Skeletal muscle satellite cell (primary cell): ENCODE measurements at regions not wholly inside any gene's neighbourhood (a gene's known extent, or its start where the extent isn't known, plus 50 kb on each side); places are given as distances from the start of the nearest gene placed in this dataset.

Experiments used
- H3K27me3 ChIP-seq: 2 replicates; pipeline ENCODE4 v1.7.0; 2013; ENCODE audit warnings: low read length; ENCODE audit not compliant: control insufficient read depth, insufficient read depth
- H3K36me3 ChIP-seq: 2 replicates; pipeline ENCODE4 v1.7.0; 2013; ENCODE audit warnings: mild to moderate bottlenecking, control low read depth, low read length; ENCODE audit not compliant: insufficient read depth
- H3K4me1 ChIP-seq: 2 replicates; pipeline ENCODE4 v1.7.0; 2013; ENCODE audit warnings: low read length; ENCODE audit not compliant: control insufficient read depth, insufficient read depth
- H3K4me2 ChIP-seq: 2 replicates; pipeline ENCODE4 v1.7.0; 2013; ENCODE audit warnings: mild to moderate bottlenecking, low read length
- H3K4me3 ChIP-seq: 2 replicates; pipeline ENCODE4 v1.7.0; 2013; ENCODE audit warnings: low read length
- H3K9ac ChIP-seq: 2 replicates; pipeline ENCODE4 v1.7.0; 2013; ENCODE audit warnings: mild to moderate bottlenecking, low read depth, low read length, moderate library complexity
- H3K9me3 ChIP-seq: replicated peaks from 2 replicates; pipeline ENCODE4 v1.7.0; 2013; ENCODE audit warnings: mild to moderate bottlenecking, control low read depth, low read length

DNA sequence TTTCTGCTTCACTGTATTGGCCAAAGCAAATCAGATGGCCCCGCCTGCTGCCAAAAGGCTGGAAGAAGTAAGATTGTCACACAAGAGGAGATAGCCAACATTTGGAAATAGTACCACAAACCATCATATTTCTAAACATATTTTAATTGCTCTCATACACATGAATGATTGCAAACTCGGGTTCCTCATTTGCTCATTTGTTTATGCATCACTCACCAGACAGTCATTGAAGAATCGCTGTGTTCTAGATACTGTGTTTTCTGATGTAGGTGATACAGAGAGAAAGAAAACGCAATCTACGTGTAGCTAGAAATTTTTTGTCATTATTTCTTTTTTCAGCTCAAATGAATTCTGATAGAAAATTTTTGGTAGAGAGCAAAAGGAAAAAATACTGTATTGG is 1103.4 kb downstream of the TSN start:
- H3K4me2 ChIP-seq, result no peak overlapping the region
- H3K9me3 ChIP-seq, result peaks cover 4% of the 10 kb centered on the region
- no peaks in the 10 kb centered on the region for H3K27me3 ChIP-seq
- H3K4me1 ChIP-seq, result no peaks in the 10 kb centered on the region
- H3K36me3 ChIP-seq, result no peaks in the 10 kb centered on the region
- no peak overlapping the region for H3K9ac ChIP-seq
- no peak overlapping the region for H3K4me3 ChIP-seq

DNA sequence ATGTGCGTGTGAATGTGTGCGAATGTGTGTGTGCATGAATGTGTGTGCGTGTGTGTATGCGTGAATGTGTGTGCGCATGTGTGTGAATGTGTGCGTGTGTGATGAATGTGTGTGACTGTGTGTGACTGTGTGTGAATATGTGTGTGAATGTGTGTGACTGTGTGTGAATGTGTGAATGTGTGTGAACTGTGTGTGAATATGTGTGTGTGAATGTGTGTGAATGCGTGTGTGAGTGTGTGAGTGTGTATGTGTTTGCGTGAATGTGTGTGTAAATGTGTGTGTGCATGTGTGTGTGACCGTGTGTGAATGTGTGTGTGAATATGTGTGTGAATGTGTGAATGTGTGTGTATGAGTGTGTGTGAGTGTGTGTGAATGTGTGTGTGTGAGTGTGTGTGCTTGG is 1103.8 kb downstream of the TSN start:
- H3K9ac ChIP-seq, result no peak overlapping the region
- no peaks in the 10 kb centered on the region for H3K4me1 ChIP-seq
- H3K9me3 ChIP-seq, result peaks cover 4% of the 10 kb centered on the region
- H3K36me3 ChIP-seq, result no peaks in the 10 kb centered on the region
- no peak overlapping the region for H3K4me3 ChIP-seq
- no peak overlapping the region for H3K4me2 ChIP-seq
- no peaks in the 10 kb centered on the region for H3K27me3 ChIP-seq

DNA sequence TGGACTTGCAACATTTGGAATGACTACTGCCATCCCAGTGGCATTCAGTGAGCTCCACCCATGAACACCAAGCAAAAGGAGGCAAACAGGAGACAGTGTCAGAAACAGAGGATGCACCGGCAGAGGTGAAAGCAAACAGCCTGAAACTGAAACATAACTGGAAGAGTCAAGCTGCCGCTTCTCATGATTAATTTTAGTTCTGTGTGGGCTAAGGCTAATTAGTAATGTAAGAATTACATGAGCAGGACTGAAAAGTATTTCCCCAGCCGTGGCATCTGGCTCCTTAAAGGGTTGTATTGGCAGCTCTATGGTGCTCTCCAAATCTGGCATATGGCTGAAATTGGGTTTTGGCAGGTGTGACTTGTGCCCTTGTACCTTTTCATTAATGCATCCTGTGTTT is 1108.1 kb downstream of the TSN start:
- Histone ChIP-seq H3K36me3 (no peaks in the 10 kb centered on the region), H3K9ac (no peak overlapping the region), H3K4me1 (no peaks in the 10 kb centered on the region), H3K4me3 (no peak overlapping the region), H3K4me2 (no peak overlapping the region), H3K27me3 (no peaks in the 10 kb centered on the region), H3K9me3 (peaks cover 8% of the 10 kb centered on the region)

- Histone ChIP-seq H3K4me1 (no peaks in the 10 kb centered on the region), H3K4me2 (no peak overlapping the region), H3K27me3 (no peaks in the 10 kb centered on the region), H3K36me3 (no peaks in the 10 kb centered on the region), H3K4me3 (no peak overlapping the region), H3K9me3 (peaks cover 5% of the 10 kb centered on the region), H3K9ac (no peak overlapping the region)
Measured at GRCh38 chr2:122864728-122865127, 1109.3 kb downstream of the TSN start.

DNA sequence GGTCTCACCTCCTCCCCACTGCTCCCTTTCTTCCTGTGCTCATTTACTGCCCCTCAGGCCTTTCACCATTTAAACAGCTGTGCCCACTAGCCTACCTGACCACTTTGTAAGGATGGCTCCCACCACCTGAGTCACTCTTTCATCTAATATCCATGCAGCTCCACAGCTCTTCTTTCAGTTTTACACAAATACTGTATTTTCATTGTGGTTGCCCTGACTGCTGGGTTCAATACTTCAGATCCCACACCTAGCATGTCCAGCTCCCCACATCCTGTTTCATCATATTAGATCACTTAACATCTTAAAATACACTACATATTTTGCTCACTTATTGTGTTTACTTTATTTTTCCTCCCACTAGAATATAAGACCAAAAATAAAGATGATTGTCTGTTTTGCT is 1110.6 kb downstream of the TSN start:
- H3K9ac ChIP-seq, result no peak overlapping the region
- H3K9me3 ChIP-seq, result peaks cover 3% of the 10 kb centered on the region
- no peak overlapping the region for H3K4me3 ChIP-seq
- no peaks in the 10 kb centered on the region for H3K4me1 ChIP-seq
- H3K4me2 ChIP-seq, result no peak overlapping the region
- no peaks in the 10 kb centered on the region for H3K36me3 ChIP-seq
- no peaks in the 10 kb centered on the region for H3K27me3 ChIP-seq

GRCh38 chr2:122867941-122868340 is 1112.5 kb downstream of the TSN start:
- Histone ChIP-seq H3K27me3 (no peaks in the 10 kb centered on the region), H3K36me3 (no peaks in the 10 kb centered on the region), H3K4me3 (no peak overlapping the region), H3K9ac (no peak overlapping the region), H3K4me2 (no peak overlapping the region), H3K9me3 (peaks cover 3% of the 10 kb centered on the region), H3K4me1 (no peaks in the 10 kb centered on the region)

GRCh38 chr2:122868646-122869275 is 1113.3 kb downstream of the TSN start:
- Histone ChIP-seq H3K4me3 (no peak overlapping the region), H3K4me1 (no peaks in the 10 kb centered on the region), H3K4me2 (no peak overlapping the region), H3K36me3 (no peaks in the 10 kb centered on the region), H3K27me3 (no peaks in the 10 kb centered on the region), H3K9me3 (peaks cover 3% of the 10 kb centered on the region), H3K9ac (no peak overlapping the region)

DNA sequence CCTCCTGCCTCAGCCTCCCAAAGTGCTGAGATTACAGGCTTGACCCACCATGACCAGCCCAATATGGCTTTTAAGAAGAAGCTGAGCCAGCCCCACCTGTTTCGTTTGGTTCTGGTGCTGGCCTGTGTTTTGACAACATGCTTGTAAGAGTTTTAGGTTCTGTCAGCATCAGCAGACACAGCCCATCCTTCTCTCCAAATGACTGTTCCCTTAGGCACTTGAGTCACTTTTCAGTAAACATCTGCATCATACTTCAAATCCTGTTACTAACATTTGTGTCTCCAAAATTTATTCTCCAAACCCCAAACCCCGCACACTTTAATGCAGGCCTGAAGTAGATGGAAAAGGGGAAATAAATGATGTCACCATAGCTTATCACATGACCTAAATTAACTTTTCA is 1118.5 kb downstream of the TSN start:
- Histone ChIP-seq H3K4me3 (no peak overlapping the region), H3K4me2 (no peak overlapping the region), H3K9ac (no peak overlapping the region), H3K9me3 (no peaks in the 10 kb centered on the region), H3K4me1 (no peaks in the 10 kb centered on the region), H3K36me3 (no peaks in the 10 kb centered on the region), H3K27me3 (no peaks in the 10 kb centered on the region)

GRCh38 chr2:122875091-122875865 is 1119.8 kb downstream of the TSN start:
- H3K4me1 ChIP-seq, result no peaks in the 10 kb centered on the region
- H3K4me3 ChIP-seq, result no peak overlapping the region
- no peaks in the 10 kb centered on the region for H3K27me3 ChIP-seq
- H3K9me3 ChIP-seq, result no peaks in the 10 kb centered on the region
- no peaks in the 10 kb centered on the region for H3K36me3 ChIP-seq
- H3K4me2 ChIP-seq, result no peak overlapping the region
- no peak overlapping the region for H3K9ac ChIP-seq

DNA sequence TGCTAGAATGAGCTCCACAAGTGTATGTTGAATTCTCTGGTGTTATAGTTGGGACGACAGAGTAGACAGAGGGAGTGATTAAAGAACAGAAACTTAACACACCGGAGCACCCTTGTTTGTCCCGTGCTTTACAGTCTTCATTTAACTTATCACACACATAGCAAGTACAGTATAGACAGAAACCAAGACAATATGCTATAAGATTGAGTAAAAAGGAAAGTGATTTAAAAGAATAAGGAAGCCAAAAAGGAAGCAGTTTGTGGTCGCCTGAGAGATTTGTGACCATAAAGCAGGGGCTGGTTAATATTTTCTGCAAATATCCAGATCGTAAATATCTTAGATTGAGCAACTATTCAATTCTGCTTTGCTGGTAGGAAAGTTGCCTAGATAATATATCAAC is 1128.4 kb downstream of the TSN start:
- H3K4me1 ChIP-seq, result no peaks in the 10 kb centered on the region
- no peak overlapping the region for H3K4me2 ChIP-seq
- H3K9me3 ChIP-seq, result no peaks in the 10 kb centered on the region

GRCh38 chr2:122884889-122885288 is 1129.4 kb downstream of the TSN start:
- Histone ChIP-seq H3K36me3 (no peaks in the 10 kb centered on the region), H3K9me3 (no peaks in the 10 kb centered on the region), H3K4me2 (no peak overlapping the region), H3K9ac (no peak overlapping the region), H3K4me3 (no peak overlapping the region), H3K4me1 (no peaks in the 10 kb centered on the region), H3K27me3 (no peaks in the 10 kb centered on the region)

More for the DNA sequence above, 1128.4 kb downstream of the TSN start:
- H3K4me3 ChIP-seq, result no peak overlapping the region
- no peak overlapping the region for H3K9ac ChIP-seq
- H3K36me3 ChIP-seq, result no peaks in the 10 kb centered on the region
- no peaks in the 10 kb centered on the region for H3K27me3 ChIP-seq

DNA sequence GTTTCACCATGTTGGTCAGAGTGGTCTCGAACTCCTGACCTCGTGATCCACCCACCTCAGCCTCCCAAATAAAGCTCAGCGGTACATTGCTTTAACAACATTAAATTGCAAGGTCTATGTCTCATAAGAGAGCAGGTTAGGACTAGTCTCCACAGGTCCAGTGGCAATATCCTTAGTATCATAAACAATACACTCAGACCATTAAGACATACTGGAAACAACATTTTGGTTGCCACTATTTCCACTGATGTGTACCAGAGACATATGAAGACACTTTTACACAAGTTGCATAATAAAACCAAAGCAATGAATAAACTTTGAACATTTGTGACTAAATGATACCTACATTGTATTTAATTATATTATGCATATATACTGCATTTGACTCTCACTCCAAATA is 1130.0 kb downstream of the TSN start:
- Histone ChIP-seq H3K9ac (no peak overlapping the region), H3K9me3 (no peaks in the 10 kb centered on the region), H3K4me2 (no peak overlapping the region), H3K4me3 (no peak overlapping the region), H3K27me3 (no peaks in the 10 kb centered on the region), H3K36me3 (no peaks in the 10 kb centered on the region), H3K4me1 (no peaks in the 10 kb centered on the region)
